PC-9 (cell line): ENCODE measurements at regions not wholly inside any gene's neighbourhood (a gene's known extent, or its start where the extent isn't known, plus 50 kb on each side); places are given as distances from the start of the nearest gene placed in this dataset.

Source experiments
- CTCF ChIP-seq: fragments of 200-600 bp; sonication (generic); conservative IDR thresholded peaks from 2 replicates; pipeline ENCODE4 v1.6.1; 2017; ENCODE audit warnings: mixed run types, antibody characterized with exemption, mild to moderate bottlenecking, moderate library complexity
- EZH2 ChIP-seq: fragments of 200-600 bp; sonication (generic); IDR thresholded peaks from 2 replicates; pipeline ENCODE4 v1.8.0; 2017; ENCODE audit warnings: antibody characterized with exemption, low read depth

- no peak for TF ChIP-seq CTCF
- TF ChIP-seq EZH2 = no peak
Measured at GRCh38 chr10:130519791-130520190, 383.6 kb downstream of the GLRX3 start.
